ENCODE measurements at regions not wholly inside any gene's neighbourhood (a gene's known extent, or its start where the extent isn't known, plus 50 kb on each side); places are given as distances from the start of the nearest gene placed in this dataset.
"Not testable (repeated sequence)": the region's sequence is repeated elsewhere in the genome, so short reads cannot be mapped to it uniquely, and the experiment has no call there.

DNA sequence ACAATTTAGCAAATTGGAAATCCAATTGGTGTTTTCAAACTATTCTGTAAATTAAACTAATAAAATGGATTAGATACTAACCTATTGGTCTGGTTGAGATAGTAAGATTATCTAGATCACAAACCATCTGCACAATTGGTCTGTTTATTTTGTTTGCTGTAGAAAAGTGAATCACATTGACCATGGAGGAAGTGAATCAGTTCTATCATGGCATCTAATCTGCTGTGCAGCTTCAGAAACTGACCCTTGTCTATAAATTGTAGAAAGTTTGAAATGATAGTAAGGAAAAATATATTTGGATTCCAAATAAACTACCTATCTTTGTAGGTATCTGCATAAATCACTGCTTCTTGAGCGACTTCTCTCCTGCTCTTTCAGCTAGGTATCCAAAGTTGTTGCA, 1865.4 kb downstream of the MAT2B start:
- DNase-seq: no peak

GRCh38 chr5:165375201-165375600, 1869.8 kb downstream of the MAT2B start:
- no peak for DNase-seq

- no peak for DNase-seq
These were observed 1888.4 kb downstream of the MAT2B start for GRCh38 chr5:165393839-165394238.

DNA sequence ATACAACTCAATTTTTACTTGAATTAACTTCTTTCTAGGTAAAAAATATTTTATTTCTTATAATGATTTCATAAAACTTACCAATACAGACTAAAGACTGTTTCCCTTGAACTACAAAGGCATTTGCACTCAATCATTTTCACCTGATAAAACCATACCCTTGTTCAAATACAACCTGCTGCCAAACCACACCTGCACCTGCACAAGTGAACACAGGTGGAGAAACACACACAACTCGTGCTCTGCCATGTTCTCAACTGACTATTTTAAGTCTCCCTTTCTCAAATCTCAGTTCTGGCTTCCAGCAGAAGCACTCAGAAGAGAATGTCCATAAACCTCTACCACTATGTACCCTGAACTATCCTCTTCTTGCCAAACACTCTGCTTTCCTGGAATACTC, 1892.1 kb downstream of the MAT2B start:
- DNase-seq: no peak

- no peak for DNase-seq
These were observed 1894.7 kb downstream of the MAT2B start for GRCh38 chr5:165400086-165400485.

GRCh38 chr5:165404917-165405316, 1899.5 kb downstream of the MAT2B start:
- no peak for DNase-seq

- DNase-seq: no peak
These were observed 1899.9 kb downstream of the MAT2B start for GRCh38 chr5:165405340-165405739.

DNA sequence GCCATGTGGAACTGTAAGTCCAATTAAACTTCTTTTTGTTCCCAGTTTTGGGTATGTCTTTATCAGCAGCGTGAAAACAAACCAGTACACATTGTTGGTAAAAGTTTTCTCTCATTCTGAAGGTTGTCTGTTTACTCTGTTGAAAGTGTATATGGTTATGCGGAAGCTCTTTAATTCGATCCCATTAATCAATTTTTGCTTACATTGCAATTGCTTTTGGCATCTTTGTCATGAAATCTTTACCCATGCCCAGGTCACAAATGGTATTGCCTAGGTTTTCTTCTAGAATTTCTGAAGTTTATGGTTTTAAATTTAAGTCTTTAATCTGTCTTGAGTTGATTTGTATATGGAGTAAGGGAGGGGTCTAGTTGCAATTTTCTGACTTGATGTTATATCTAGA, 1901.9 kb downstream of the MAT2B start:
- no peak for DNase-seq

- DNase-seq: no peak
These were observed 1905.1 kb downstream of the MAT2B start for GRCh38 chr5:165410476-165410875.

DNA sequence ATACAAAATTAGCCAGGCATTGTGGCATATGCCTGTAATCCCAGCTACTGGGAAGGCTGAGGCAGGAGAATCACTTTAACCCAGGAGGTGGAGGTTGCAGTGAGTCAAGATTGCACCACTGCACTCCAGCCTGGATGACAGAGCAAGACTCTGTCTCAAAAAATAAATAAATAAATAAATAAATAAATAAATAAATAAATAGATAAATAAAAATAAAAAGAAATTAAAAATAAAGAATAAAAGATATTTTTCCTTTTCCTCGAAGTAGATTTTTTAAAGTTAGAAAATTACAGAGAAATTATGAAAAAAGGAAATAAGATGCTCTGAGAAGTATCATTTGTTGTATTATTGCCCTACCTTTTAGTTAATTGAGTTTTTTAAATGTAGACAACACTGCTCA, 1906.1 kb downstream of the MAT2B start:
- DNase-seq: not testable (repeated sequence)

- DNase-seq: no peak
These were observed 1915.1 kb downstream of the MAT2B start for GRCh38 chr5:165420493-165420892.

DNA sequence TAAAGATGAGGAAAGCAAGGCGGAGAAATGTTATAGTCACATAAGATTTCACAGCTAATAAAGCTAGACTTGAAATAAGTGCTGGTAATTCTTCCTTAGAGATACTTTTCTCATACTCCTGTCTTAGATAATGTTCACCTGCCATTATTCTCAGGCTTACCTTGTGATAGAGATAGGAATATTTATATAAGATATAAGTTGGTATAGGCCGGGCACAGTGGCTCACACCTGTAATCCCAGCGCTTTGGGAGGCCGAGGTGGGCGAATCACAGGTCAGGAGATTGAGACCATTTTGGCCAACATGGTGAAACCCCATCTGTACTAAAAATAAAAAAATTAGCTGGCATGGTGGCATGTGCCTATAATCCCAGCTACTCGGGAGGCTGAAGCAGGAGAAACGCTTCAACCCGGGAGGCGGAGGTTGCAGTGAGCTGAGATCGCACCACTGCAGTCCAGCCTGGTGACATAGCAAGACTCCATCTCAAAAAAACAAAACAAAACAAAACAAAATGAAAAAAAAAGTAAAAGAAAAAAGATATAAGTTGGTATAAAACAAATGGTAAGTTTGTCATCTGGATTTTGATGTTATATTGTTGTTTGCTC, 1918.4 kb downstream of the MAT2B start:
- DNase-seq: no peak

DNA sequence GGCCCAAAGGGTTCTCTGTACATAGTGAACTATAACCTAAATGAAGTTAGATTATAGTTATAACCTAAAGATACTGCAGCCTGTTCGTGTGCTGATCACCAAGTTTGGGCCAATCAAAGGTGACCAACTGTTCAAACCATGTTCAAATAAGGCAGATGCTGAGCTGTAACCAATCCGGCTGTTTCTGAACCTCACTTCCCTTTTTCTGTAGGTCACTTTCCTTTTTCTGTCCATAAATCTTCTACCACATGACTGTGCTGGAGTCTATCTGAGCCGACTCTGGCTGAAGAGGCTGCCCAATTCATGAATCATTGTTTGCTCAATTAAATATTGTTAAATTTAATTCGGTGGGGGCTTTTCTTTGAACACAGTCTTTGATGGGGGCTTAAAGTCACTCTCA, 1920.2 kb downstream of the MAT2B start:
- DNase-seq: no peak

DNA sequence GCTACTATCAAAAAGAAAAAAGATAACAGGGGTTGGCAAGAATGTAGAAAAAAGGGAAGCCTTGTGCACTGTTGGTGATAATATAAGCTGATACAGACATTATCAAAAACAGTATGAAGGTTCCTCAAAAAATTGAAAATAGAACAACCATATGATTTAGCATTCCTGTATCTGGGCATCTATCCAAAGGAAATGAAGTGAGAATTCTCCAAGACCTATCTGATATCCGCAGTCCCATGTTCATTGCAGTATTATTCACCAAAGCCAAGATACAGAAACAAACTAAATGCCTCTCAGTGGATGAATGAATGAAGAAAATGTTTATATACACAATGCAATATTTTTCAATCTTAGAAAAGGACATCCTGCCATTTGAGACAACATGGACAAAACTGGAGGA, 1943.3 kb downstream of the MAT2B start:
- DNase-seq: no peak

DNA sequence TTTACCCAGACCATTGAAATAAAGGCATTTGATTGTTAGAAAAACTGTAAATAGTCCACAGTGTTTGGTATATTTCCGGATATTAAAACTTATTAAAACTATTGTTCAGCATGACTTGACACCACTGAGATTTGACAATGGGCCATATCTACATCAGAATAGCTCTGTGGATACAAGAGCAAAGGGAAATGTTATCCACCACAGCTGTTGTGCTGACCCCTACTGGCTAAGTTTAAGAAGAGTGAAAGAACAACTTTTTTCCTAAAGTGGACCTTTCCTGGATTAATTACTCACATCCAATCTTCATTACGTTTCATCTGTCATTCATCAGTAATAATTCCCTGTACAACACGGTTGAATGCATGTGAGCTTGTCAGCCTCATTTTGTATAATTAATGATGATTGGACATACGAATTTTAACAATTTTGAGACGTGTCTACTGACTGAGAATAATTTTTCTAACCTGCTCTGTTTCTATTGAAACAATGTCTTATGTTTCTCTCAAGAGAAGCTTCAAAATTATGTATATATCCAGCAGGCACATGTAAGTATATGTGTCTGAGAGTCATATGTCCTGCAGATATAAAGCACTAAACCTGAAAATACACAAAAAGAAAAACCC, 1952.6 kb downstream of the MAT2B start:
- no peak for DNase-seq

DNA sequence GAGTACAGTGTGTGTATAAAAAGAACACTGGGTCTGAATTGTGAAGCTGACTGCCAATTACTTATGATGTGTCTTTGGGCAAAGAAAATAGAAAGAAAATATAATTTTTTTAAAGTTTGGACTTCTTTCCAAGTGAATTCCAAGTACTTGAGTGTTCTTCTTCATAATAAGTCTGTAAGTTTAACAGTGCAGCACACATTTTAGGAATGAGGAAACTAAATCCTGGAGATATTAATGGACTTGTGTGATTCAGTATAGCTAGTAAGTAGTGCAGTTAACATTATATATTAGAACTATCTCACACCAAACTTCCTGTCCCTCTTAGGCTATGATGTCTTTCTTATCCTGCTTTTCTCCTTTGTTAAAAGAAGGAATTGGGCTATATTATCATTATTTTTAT, 1953.8 kb downstream of the MAT2B start:
- no peak for DNase-seq

DNA sequence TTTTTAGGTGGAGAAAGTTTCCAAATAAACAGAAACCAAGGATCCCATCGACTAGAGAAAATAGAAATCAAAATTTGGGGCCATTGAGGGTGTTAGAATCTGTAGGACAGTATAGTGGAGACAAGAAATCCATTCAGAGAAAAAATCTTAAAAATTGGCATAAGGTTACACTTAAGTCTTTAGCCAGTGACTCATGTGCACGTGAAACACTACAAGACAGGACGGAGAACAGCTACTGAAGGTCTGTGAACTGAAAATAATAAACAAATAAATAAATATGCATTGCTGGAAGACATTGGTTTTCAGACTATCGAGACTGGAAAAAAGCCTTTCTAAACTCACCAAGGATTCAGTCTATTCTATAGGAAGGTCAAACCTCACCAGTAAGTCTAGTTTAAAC, 1955.5 kb downstream of the MAT2B start:
- no peak for DNase-seq

DNA sequence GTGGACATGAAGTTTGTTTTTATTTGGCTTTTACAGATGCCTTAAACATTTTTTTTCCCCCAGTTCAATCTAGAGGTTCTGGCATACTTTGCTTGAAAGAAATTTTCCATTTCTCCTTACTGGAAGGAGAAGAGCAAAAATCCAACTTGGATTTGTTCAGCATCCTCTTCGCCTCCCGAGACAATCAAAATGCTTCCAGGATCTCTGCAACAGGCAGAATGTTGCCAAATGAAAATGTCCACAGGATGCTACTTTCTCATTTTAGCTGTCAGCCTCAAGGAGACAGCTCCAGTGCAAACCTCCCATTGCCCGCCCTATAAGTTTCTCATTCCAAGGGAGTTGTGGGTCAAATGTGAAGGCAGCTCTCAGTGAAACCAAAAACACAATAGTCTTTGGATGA, 1972.1 kb downstream of the MAT2B start:
- no peak for DNase-seq

GRCh38 chr5:165495829-165496380, 1990.5 kb downstream of the MAT2B start:
- no peak for DNase-seq

GRCh38 chr5:165497707-165498106, 1992.3 kb downstream of the MAT2B start:
- no peak for DNase-seq

DNA sequence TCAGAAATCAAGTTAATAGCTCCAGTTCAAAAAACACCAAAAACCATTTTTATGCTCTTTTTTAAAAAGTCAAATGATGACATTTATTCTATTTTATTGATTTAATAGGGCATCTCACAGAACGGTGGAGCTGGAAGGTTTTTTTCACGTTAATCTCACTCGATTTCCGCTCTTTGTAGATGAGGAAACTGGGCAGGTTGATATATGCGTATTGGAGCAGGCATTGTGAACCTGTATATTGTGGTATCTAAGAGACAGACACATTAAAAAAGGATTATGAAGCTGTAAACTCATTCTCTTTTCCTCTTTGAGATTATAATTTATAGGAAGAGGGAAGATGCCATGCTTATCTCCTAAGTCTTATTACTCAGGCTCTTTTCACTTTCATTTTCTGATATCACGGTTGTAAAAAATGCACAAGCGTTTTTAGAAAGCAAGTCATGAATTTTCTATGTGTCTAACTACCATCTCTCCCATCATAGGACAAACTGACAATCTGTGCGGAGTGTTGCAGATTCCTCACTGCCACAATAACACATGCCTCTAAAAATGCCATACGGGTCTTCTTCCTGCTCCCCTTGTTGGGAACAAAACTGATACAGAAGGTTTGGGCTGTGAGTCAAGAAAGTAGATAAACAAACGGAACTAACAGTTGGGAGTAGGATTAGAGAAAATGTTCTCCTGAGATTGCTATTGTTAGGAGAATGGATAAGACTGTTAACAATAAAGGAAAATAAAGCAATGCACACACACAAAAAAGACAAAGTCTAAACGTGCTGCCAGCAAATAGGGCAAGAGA, 1997.7 kb downstream of the MAT2B start:
- DNase-seq: no peak

- DNase-seq: no peak
These were observed 1999.3 kb downstream of the MAT2B start for GRCh38 chr5:165504674-165505073.

- no peak for DNase-seq
These were observed 2002.9 kb downstream of the MAT2B start for GRCh38 chr5:165508286-165508685.

GRCh38 chr5:165508861-165509260, 2003.4 kb downstream of the MAT2B start:
- DNase-seq: no peak

Measured in COR-L47 (cell line).